Nephron progenitor cell (in vitro differentiated cells): ENCODE measurements at regions not wholly inside any gene's neighbourhood (a gene's known extent, or its start where the extent isn't known, plus 50 kb on each side); places are given as distances from the start of the nearest gene placed in this dataset.
"Not testable (repeated sequence)": the region's sequence is repeated elsewhere in the genome, so short reads cannot be mapped to it uniquely, and the experiment has no call there.

Experiments used
- DNase-seq: peaks from one replicate; pipeline ENCODE4 v3.0.0; 2021
- H3K27ac Mint-ChIP-seq: 2 replicates; pipeline ENCODE4 v1.8.0; 2021; ENCODE audit warnings: mild to moderate bottlenecking, moderate library complexity, mixed read lengths
- H3K27me3 Mint-ChIP-seq: 2 replicates; pipeline ENCODE4 v1.8.0; 2021; ENCODE audit warnings: mild to moderate bottlenecking, low read depth, mixed read lengths; ENCODE audit not compliant: poor library complexity
- H3K36me3 Mint-ChIP-seq: 2 replicates; pipeline ENCODE4 v1.8.0; 2021; ENCODE audit warnings: low read depth, mixed read lengths
- H3K4me1 Mint-ChIP-seq: 2 replicates; pipeline ENCODE4 v1.8.0; 2021; ENCODE audit warnings: mixed read lengths
- H3K4me3 Mint-ChIP-seq: 2 replicates; pipeline ENCODE4 v1.8.0; 2021; ENCODE audit warnings: mild to moderate bottlenecking, moderate library complexity, mixed read lengths
- H3K9me3 Mint-ChIP-seq: 2 replicates; pipeline ENCODE4 v1.8.0; 2021; ENCODE audit warnings: mild to moderate bottlenecking, moderate library complexity, mixed read lengths
- CTCF ChIP-seq: fragments of 200-600 bp; sonication (generic); IDR thresholded peaks from 2 replicates; pipeline ENCODE4 v1.5.0; 2021; ENCODE audit warnings: antibody characterized with exemption

- no peaks in the 10 kb centered on the region for H3K4me1 Mint-ChIP-seq
- H3K36me3 Mint-ChIP-seq: peaks cover 13% of the 10 kb centered on the region
- TF ChIP-seq CTCF: no peak
- H3K9me3 Mint-ChIP-seq: peaks cover 30% of the 10 kb centered on the region
- H3K4me3 Mint-ChIP-seq: no peak overlapping the region
- H3K27me3 Mint-ChIP-seq: no peaks in the 10 kb centered on the region
- no peak overlapping the region for H3K27ac Mint-ChIP-seq
- no peak for DNase-seq
Observed at GRCh38 chr12:94010307-94010706, 138.1 kb upstream of the PLXNC1 start.

GRCh38 chr12:94012071-94012470 lies 136.3 kb upstream of the PLXNC1 start:
- H3K4me3 Mint-ChIP-seq: no peak overlapping the region
- H3K4me1 Mint-ChIP-seq: no peaks in the 10 kb centered on the region
- no peaks in the 10 kb centered on the region for H3K27me3 Mint-ChIP-seq
- peaks cover 38% of the 10 kb centered on the region for H3K9me3 Mint-ChIP-seq
- TF ChIP-seq CTCF: no peak
- no peak overlapping the region for H3K27ac Mint-ChIP-seq
- no peak for DNase-seq
- peaks cover 20% of the 10 kb centered on the region for H3K36me3 Mint-ChIP-seq

GRCh38 chr12:94012590-94012989 lies 135.8 kb upstream of the PLXNC1 start:
- Mint-ChIP-seq H3K36me3 (peaks cover 20% of the 10 kb centered on the region), H3K9me3 (peaks cover 43% of the 10 kb centered on the region), H3K4me3 (no peak overlapping the region), H3K27ac (no peak overlapping the region), H3K27me3 (no peaks in the 10 kb centered on the region), H3K4me1 (no peaks in the 10 kb centered on the region)
- no peak for DNase-seq
- TF ChIP-seq CTCF: no peak

- not testable (repeated sequence) for H3K4me1 Mint-ChIP-seq, H3K27me3 Mint-ChIP-seq, H3K27ac Mint-ChIP-seq, DNase-seq, H3K4me3 Mint-ChIP-seq
- Mint-ChIP-seq H3K9me3 (peaks cover 69% of the 10 kb centered on the region), H3K36me3 (peaks cover 36% of the 10 kb centered on the region)
Observed at GRCh38 chr12:94017247-94017646, 131.1 kb upstream of the PLXNC1 start.

- H3K4me1 Mint-ChIP-seq: no peaks in the 10 kb centered on the region
- peaks cover 46% of the 10 kb centered on the region for H3K36me3 Mint-ChIP-seq
Observed at GRCh38 chr12:94020335-94020734, 128.0 kb upstream of the PLXNC1 start.

GRCh38 chr12:94023879-94024278 lies 124.5 kb upstream of the PLXNC1 start:
- Mint-ChIP-seq H3K36me3 (peaks cover 26% of the 10 kb centered on the region), H3K9me3 (peaks cover 60% of the 10 kb centered on the region), H3K27ac (no peak overlapping the region), H3K27me3 (no peaks in the 10 kb centered on the region), H3K4me1 (no peaks in the 10 kb centered on the region), H3K4me3 (no peak overlapping the region)
- no peak for TF ChIP-seq CTCF
- no peak for DNase-seq

More at GRCh38 chr12:94020335-94020734, 128.0 kb upstream of the PLXNC1 start:
- DNase-seq: no peak
- Mint-ChIP-seq H3K4me3 (no peak overlapping the region), H3K27me3 (no peaks in the 10 kb centered on the region), H3K27ac (no peak overlapping the region), H3K9me3 (peaks cover 78% of the 10 kb centered on the region)
- TF ChIP-seq CTCF: no peak
